OCI-LY7 (cell line): ENCODE measurements at regions not wholly inside any gene's neighbourhood (a gene's known extent, or its start where the extent isn't known, plus 50 kb on each side); places are given as distances from the start of the nearest gene placed in this dataset.

ENCODE experiments used
- CTCF ChIP-seq: fragments of 200-600 bp; sonication (generic); conservative IDR thresholded peaks from 2 replicates; pipeline ENCODE4 v1.5.1; 2014; ENCODE audit warnings: mild to moderate bottlenecking, antibody characterized with exemption, low read length, moderate library complexity, mixed read lengths
- EZH2phosphoT487 ChIP-seq: fragments of 200-600 bp; sonication (generic); IDR thresholded peaks from 2 replicates; pipeline ENCODE4 v1.6.1; 2018; ENCODE audit warnings: low read depth, borderline replicate concordance, mild to moderate bottlenecking, mixed run types, antibody characterized with exemption, low read length, moderate library complexity, mixed read lengths

- TF ChIP-seq CTCF (no peak), EZH2phosphoT487 (no peak)
Observed at GRCh38 chr4:141518222-141518621, 118.2 kb upstream of the IL15 start.
